NCI-H526 (cell line): ENCODE measurements at regions not wholly inside any gene's neighbourhood (a gene's known extent, or its start where the extent isn't known, plus 50 kb on each side); places are given as distances from the start of the nearest gene placed in this dataset.
A peak's percentile ranks its signal among the peaks of the same experiment; 100 is the strongest.

Source experiments
- DNase-seq, 2 experiments: peaks; one replicate each; lab custom pipeline; 2025; lab: John Stamatoyannopoulos, UW

DNA sequence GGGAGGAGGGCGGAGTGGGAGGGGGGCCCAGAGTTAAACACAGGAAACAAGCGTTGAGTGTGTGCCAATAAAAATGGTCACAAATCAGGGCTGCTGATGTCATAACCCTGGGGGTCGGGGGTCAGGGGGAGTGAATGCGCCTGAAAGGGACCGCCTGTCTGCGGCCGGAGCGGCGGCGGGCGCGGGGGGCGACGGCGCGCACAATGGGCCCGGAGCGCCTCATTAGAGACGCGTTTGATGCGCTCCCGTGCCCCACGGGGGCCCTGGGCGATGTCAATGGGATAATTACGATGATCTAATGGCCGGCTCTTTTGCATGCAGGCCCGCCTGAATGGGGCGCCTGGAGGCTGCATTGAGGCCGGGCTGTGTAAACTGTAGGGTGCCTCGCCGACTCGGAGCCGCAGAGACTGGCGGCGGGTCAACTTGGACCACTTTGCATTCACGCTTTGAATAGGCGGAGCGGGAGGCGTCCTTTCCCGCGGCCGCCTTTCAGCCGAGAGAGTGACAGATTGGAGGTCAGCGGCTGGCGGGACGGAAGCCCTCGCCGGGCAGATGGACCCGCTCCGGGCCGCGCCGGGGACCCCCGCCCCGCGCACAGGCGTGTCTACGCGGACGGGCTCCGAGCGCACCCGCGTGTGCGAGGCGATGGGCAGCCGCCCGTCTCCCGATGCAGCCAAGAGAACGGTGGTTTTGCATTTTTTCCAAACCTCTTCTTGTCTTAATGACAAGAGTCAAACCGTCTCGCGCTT lies 296.1 kb downstream of the TFAP2C start:
- DNase-seq = peak; percentile 86 to 95

- peak; percentile 81 to 89 for DNase-seq
Observed at GRCh38 chr20:56925831-56926170, 296.7 kb downstream of the TFAP2C start.

DNA sequence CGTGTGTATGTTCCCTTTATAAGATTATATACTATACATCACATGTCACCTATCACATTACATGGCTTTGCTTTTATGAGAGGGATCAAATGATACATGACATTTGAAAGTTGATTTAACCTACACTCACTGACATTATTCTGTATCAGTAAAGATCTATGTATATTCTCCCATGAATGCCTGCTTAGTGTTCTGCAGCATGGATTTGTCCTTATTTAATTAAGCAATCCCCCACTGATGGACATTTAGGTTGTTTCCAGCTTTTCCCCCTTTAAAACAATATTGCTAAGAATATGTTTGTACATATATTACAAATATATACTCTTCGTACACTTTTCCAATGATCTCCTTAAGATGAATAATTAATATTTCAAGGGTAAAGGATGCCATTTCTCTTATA lies 297.4 kb downstream of the TFAP2C start:
- no peak for DNase-seq

GRCh38 chr20:56927127-56927526 lies 298.0 kb downstream of the TFAP2C start:
- no peak for DNase-seq

DNA sequence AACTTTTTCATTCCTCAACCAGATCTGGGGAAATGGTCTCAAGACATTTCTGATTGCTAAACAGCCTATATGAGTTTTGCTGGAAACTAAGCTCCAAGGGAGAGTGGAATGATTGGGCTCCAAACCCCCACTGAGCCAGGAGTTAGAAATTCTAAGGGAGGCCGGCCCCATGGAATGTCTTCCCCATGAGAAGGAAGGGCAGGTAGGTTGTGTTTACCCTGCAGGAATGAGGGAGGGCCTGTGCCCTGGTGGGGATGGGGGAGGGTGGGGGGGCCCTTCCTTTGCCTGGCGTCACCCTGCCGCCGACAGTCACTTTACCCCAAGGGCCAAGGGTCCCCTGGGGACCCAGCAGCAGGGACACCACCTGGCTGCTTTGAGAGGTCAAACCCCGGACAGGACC lies 298.9 kb downstream of the TFAP2C start:
- no peak for DNase-seq

DNA sequence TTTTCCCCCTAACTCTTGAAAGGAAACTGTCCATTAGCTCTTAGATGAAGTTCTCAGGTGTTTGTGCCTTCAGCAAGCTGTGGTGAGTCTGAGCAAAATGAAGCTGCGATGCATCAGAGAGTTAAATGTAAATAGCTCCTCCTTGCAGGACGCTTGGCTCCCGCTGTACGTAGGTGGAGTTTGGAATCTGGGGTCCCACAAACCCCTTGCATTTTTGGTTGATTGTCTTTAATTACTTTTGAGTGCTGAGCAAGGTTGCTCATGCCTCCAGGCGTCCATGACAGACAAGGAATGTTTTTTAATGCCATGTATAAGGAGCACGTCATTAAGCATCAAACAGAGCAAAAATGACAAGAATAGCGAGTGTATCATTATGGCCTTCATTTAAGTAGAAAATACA lies 300.5 kb downstream of the TFAP2C start:
- no peak for DNase-seq

DNA sequence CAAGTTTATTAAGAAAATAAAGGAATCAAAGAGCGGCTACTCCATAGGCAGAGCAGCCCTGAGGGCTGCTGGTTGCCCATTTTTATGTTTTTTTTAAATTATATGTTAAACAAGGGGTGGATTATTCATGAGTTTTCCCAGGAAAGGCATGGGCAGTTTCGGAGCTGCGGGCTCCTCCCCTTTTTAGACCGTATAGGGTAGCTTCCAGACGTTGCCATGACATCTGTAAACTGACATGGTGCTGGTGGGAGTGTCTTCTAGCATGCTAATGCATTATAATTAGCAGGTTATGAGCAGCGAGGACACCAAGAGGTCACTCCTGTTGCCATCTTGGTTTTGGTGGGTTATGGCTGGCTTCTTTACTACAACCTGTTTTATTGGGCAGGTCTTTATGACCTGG lies 301.8 kb downstream of the TFAP2C start:
- no peak for DNase-seq

DNA sequence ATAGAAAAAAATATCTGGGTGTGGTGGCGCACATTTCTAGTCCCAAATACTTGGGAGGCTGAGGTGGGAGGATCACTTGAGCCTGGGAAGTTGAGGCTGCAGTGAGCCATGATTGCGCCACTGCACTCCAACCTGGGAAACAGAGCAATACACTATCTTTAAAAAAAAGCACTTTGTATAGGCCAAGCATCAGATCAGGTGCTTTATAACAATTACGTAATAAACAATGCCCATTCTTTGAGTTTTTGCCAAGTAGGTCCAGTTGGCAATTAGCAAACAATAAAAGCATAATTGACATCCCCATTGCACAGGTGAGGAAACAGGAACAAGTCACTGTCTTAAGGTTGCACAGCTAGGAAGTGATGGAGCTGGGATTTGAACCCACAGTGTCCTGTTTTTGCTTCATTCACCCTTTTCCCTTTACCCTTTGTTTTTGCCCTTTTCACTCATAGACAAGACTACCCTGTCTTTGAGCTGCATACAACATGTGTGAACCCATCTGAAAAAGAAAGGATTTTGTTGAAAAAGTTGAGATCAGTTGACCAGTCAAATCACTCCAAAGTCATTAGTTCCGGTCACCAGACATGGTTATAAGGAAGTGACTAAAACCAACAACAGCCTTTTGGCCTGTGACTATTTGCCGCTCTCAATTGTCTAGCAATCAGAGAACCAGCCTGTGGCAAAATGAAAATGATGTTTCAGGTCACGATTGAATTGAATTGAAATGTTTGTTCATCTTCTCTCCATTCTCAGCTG lies 303.6 kb downstream of the TFAP2C start:
- DNase-seq = no peak

GRCh38 chr20:56933331-56933698 lies 304.2 kb downstream of the TFAP2C start:
- no peak for DNase-seq

GRCh38 chr20:56934888-56935287 lies 305.8 kb downstream of the TFAP2C start:
- no peak for DNase-seq

DNA sequence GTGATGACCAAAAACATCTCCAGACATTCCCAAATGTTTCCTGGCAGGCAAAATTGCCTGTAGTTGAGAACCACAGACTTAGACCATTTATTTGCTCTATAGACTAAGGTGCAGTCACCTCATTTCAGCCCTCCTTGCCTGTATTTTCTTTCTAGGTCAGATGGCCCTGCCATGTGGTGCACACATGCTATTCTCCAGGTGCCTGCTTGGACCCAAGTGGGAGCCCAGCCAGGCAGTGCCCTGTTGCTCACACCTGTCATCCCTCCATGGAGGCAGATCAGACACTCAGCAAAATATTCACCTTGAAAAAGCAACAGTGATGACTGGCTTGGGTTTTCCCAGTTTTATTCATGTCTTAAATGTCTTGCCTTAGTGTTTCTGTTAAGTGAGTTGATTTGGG lies 311.4 kb downstream of the TFAP2C start:
- DNase-seq = no peak

DNA sequence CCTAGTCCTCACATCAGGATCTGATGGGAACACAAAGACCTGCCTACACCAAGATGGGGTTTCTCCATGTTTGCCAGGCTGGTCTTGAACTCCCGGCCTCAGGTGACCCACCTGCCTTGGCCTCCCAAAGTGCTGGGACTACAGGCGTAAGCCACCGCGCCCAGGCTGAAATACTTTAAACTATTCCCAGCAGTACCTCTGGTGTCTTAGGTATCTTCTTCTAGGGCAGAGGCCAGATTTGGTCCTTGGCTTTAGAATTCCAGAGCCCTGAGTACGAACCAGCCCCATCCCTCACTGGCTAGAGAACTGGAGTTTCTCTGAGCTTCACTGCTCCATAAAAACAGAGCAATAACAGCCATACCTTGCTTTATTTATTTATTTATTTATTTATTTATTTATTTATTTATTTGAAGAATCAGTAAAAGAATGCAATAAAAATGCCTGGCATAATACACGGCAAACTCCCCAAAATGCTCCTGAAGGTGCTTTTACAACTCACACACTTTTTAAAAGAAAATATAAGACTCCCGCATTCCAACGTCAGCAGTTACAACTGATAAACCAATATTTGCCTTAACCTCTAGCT lies 312.1 kb downstream of the TFAP2C start:
- no peak for DNase-seq

DNA sequence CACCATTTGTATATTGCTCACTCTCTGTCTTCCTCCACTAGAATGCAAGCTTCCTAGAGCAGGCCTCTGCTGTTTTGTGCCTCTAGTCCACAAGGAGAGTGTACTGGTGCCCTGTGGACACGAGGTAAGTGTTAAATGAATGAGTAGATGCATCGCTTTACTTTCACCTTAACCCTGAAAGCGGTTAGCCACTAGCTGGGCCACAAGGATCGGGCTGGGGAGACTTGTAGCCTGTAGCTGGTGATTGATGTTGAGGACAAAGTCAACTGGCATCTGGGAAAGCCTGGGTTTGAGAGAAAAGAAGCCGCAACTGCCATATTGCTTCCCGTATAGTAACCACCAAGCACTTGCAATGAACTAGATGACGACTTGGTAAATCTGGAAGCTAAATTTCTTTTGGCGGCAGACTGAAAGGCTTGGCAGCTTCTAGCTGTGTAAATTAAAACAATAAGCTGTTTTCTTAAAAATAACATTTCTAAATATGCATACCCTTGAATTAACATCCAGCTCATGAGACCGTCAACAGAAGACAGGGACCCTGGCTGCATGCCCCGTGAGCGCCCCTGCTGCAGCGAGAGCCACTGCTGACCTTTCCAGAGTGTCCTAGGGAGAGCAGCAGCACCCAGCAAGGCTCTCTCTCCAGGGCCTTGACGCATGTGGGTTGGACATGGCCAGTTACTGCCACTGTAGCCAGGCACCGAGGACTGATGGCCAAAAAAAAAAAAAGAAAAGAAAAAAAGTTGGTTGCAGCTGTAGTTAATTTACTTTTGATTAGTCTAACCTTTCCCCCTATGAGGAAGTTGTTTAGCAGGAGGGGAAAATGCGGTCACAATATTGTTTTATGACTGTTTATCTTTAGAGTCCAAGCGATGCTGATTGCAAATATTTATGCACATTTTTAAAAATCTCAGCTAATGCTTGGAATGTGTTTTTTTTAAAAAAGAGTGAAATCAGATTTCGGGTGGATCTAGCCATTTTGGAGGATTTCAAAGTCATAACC lies 315.1 kb downstream of the TFAP2C start:
- no peak for DNase-seq

GRCh38 chr20:56945057-56945456 lies 316.0 kb downstream of the TFAP2C start:
- no peak for DNase-seq

DNA sequence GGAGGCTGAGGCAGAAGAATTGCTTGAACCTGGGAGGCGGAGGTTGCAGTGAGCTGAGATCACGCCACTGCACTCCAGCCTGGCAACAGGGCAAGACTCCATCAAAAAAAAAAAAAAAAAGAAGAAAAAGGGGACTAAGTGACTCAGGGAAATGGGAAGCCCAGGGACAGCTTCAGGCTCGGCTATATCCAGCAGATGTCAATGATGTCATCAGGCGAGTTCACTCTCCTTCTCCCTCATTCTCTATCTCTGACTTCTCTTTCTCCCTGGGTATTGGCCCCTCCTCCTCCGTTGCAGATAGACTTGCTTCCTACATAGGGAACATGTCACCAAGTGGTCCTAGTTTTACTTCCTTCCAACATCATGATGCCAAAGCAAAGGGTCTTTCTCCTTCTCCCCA lies 316.8 kb downstream of the TFAP2C start:
- no peak for DNase-seq

DNA sequence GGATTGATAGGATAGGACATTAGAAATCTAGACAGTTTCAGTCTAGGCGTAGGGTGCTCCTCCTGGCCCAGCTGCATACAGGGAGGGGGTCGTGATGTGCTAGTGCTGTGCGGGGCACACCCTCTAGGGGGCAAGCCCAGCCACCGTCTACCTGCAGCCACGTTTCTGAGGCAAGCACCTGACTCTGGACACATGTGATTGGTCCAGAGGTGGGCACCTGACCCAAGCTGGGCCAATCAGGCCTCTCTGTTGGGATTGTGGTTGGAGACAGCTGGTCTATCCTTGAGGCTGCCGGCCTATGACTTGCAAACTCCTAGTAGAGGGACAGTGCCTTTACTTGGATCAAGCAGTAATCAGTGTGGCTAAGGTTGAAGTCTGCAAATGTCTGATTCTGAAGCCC lies 317.1 kb downstream of the BMP7 start:
- peak in 1 of 2 experiments; percentile 28 for DNase-seq

- no peak for DNase-seq
Observed at GRCh38 chr20:56952258-56953047, 314.0 kb downstream of the BMP7 start.

DNA sequence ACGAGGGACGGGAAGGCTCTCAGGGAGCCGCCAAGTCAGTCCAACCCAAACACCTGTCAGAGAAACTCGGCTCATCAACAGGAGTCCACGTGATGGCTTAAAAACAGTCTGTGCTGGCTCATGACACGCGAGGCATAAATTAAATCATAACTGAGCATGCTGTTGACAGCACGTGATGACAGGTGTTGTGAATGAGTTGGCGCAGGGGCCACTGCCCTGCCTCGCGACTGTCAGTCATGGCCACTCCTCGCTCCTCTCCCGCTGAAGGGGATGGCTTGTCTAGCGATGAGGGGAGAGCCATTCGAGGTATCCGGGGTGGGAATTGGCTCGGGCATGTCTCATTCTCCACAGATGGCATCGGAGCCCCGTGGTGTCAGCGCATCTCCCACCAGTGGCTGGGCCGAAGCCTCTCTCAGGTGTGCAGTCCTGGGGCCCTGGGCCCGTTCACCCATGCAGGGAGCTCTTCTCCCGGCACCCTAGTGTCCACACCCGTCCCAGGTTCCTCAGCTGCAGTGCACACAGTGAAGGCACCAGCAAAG lies 313.3 kb downstream of the BMP7 start:
- no peak for DNase-seq

GRCh38 chr20:56954797-56955196 lies 311.6 kb downstream of the BMP7 start:
- no peak for DNase-seq

DNA sequence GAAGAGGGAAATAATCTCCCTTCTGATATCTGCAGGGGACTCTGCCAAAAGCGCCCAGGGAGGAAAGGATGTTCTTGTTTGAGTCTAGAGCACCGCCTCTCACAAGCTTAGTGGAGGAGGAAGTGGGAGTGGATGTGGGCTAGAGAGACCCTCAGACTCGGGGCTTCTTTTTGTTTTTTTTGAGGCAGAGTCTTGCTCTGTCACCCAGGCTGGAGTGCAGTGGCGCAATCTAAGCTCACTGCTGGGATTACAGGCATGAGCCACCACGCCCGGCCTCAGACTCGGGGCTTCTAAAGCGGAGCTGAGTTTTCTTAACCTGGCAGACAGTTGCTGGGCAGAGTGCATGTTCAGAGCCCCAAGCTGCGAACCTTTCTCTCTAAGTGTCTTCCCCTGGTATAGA lies 310.8 kb downstream of the BMP7 start:
- no peak for DNase-seq

DNA sequence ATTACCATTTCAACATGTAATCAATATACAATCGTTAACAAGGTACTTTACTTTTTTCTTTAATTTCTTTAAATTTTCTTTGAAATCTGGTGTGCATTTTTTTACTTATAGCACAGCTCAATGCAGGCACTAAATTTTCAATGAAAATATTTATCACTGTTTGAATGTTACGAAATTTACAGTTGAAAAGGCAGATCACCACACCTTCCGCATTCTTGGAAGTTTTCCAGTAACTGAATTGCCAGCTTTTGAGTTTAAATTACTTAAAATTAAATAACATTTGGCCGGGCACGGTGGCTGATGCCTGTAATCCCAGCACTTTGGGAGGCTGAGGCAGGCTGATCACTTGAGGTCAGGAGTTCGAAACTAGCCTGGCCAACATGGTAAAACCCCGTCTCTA lies 309.9 kb downstream of the BMP7 start:
- no peak for DNase-seq
